ENCODE measurements at regions not wholly inside any gene's neighbourhood (a gene's known extent, or its start where the extent isn't known, plus 50 kb on each side); places are given as distances from the start of the nearest gene placed in this dataset.

DNA sequence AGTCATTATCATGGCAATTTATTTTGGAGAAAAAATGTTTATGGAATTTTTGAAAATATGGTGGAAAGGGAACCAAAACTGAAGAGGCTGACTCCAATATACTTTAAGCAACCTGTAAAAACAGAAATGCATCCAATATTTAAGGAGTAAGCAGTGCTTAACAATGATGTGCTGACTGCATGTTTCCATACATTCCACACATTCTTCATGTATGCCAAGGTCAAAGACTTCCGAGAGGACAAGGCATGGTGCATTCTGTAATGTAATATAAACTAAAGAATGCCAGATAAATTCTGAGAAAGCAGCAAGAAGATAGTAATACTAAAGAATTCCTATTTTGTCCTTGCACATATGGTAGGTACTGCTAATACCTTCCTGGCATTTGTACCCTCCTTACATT, 2015.9 kb upstream of the CDH9 start:
- no peak overlapping the region for H3K4me2 ChIP-seq (ENCODE audit: low read length)
- no peaks in the 10 kb centered on the region for H4K20me1 ChIP-seq (ENCODE audit: control insufficient read depth, insufficient read depth, low read depth, low read length)
- H3K27me3 ChIP-seq (ENCODE audit: control insufficient read depth, low read length), result no peaks in the 10 kb centered on the region
- no peaks in the 10 kb centered on the region for H3K36me3 ChIP-seq (ENCODE audit: control insufficient read depth, low read length)
- H3F3A ChIP-seq (ENCODE audit: control insufficient read depth, insufficient read depth), result no peaks in the 10 kb centered on the region
- H3K9me2 ChIP-seq (replicated peaks; ENCODE audit: control insufficient read depth, low read length), result no peaks in the 10 kb centered on the region
- TF ChIP-seq EZH2phosphoT487 (IDR thresholded peaks at IDR 0.05; ENCODE audit: borderline replicate concordance, low read length), result no peak
- TF ChIP-seq, protein P1, sequence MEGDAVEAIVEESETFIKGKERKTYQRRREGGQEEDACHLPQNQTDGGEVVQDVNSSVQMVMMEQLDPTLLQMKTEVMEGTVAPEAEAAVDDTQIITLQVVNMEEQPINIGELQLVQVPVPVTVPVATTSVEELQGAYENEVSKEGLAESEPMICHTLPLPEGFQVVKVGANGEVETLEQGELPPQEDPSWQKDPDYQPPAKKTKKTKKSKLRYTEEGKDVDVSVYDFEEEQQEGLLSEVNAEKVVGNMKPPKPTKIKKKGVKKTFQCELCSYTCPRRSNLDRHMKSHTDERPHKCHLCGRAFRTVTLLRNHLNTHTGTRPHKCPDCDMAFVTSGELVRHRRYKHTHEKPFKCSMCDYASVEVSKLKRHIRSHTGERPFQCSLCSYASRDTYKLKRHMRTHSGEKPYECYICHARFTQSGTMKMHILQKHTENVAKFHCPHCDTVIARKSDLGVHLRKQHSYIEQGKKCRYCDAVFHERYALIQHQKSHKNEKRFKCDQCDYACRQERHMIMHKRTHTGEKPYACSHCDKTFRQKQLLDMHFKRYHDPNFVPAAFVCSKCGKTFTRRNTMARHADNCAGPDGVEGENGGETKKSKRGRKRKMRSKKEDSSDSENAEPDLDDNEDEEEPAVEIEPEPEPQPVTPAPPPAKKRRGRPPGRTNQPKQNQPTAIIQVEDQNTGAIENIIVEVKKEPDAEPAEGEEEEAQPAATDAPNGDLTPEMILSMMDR (IDR thresholded peaks at IDR 0.05; ENCODE audit: low read depth, low read length, poor library complexity, severe bottlenecking), result no peak
- no peaks in the 10 kb centered on the region for H3K79me2 ChIP-seq (ENCODE audit: control insufficient read depth, low read length)
- H3K4me3 ChIP-seq (ENCODE audit: low read length), result no peak overlapping the region
- no peak overlapping the region for H3K27ac ChIP-seq (ENCODE audit: low read depth, low read length)
- H3K9me3 ChIP-seq (ENCODE audit: control insufficient read depth, insufficient read depth, low read length), result no peaks in the 10 kb centered on the region
- H3K4me1 ChIP-seq (ENCODE audit: control insufficient read depth, low read length), result no peaks in the 10 kb centered on the region

DNA sequence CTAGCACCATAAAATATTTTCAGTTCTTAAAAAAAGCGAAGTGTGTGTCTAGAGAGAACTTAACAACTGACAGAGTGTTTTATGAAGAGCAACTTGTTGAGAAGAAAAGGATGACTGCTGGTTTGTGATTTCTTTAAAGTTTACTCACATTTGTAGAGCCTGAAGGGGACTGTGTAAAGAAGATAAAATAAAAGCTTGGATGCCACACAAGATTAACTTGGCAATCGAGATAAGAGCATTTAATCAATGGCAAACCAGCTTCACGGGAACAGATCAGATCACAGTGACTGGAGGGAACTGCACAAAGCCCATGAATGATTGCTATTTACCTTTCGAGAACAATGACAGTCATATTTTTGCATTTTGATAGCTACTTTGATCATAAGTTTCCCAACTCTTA, 2013.1 kb upstream of the CDH9 start:
- Histone ChIP-seq H3K27me3 (ENCODE audit: control insufficient read depth, low read length) (no peaks in the 10 kb centered on the region), H3K4me2 (ENCODE audit: low read length) (no peak overlapping the region), H3K27ac (ENCODE audit: low read depth, low read length) (no peak overlapping the region), H3F3A (ENCODE audit: control insufficient read depth, insufficient read depth) (no peaks in the 10 kb centered on the region), H3K9me2 (replicated peaks; ENCODE audit: control insufficient read depth, low read length) (no peaks in the 10 kb centered on the region), H3K36me3 (ENCODE audit: control insufficient read depth, low read length) (no peaks in the 10 kb centered on the region), H3K9me3 (ENCODE audit: control insufficient read depth, insufficient read depth, low read length) (no peaks in the 10 kb centered on the region), H3K4me1 (ENCODE audit: control insufficient read depth, low read length) (no peaks in the 10 kb centered on the region), H3K79me2 (ENCODE audit: control insufficient read depth, low read length) (no peaks in the 10 kb centered on the region), H3K4me3 (ENCODE audit: low read length) (no peak overlapping the region), H4K20me1 (ENCODE audit: control insufficient read depth, insufficient read depth, low read depth, low read length) (no peaks in the 10 kb centered on the region)
- TF ChIP-seq, protein P1 (IDR thresholded peaks at IDR 0.05; ENCODE audit: low read depth, low read length, poor library complexity, severe bottlenecking), result no peak
- TF ChIP-seq EZH2phosphoT487 (IDR thresholded peaks at IDR 0.05; ENCODE audit: borderline replicate concordance, low read length), result no peak

DNA sequence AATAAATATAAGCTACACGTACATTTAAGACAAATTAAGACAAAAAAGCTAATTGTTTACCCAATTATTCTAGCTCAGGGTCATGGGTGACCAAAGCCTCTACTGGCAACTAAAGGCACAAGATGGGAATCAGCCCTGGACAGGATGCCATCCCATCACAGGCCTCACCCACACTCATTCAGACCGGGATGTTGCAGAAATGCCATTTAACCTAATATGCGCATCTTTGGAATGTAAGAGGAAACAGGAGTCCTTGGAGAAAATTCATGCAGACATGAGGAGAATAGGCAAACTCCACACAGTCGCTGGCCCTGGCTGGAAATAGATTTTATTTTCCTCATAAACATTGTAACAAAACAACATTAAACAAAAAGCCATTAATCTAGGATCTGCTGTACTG, 2003.8 kb upstream of the CDH9 start:
- TF ChIP-seq, protein P1 (IDR thresholded peaks at IDR 0.05; ENCODE audit: low read depth, low read length, poor library complexity, severe bottlenecking), result no peak
- TF ChIP-seq EZH2phosphoT487 (IDR thresholded peaks at IDR 0.05; ENCODE audit: borderline replicate concordance, low read length), result no peak
- no peaks in the 10 kb centered on the region for H3K9me2 ChIP-seq (replicated peaks; ENCODE audit: control insufficient read depth, low read length)
- H3K27ac ChIP-seq (ENCODE audit: low read depth, low read length), result no peak overlapping the region
- no peaks in the 10 kb centered on the region for H3K79me2 ChIP-seq (ENCODE audit: control insufficient read depth, low read length)
- no peaks in the 10 kb centered on the region for H4K20me1 ChIP-seq (ENCODE audit: control insufficient read depth, insufficient read depth, low read depth, low read length)
- H3K27me3 ChIP-seq (ENCODE audit: control insufficient read depth, low read length), result no peaks in the 10 kb centered on the region
- no peaks in the 10 kb centered on the region for H3K4me1 ChIP-seq (ENCODE audit: control insufficient read depth, low read length)
- no peaks in the 10 kb centered on the region for H3F3A ChIP-seq (ENCODE audit: control insufficient read depth, insufficient read depth)
- H3K36me3 ChIP-seq (ENCODE audit: control insufficient read depth, low read length), result no peaks in the 10 kb centered on the region
- H3K4me3 ChIP-seq (ENCODE audit: low read length), result no peak overlapping the region
- H3K9me3 ChIP-seq (ENCODE audit: control insufficient read depth, insufficient read depth, low read length), result no peaks in the 10 kb centered on the region
- H3K4me2 ChIP-seq (ENCODE audit: low read length), result no peak overlapping the region

DNA sequence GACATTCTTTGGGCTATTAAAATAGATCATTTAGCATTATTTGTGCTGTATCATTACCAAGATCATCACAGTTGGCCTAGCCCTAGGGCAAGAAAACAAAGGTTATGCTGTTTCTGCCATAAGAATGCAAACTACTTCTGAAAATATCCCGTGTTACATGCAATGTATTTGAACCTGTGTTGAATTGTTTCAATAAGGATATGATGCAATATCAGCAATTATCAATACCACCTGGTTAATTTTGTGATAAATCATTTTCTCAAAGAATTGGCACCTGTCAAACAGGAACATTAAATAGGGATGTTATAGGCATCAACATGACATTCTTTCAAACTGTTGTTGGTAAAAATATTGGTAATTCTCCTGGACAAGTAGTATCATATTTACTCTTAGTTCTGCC, 2002.0 kb upstream of the CDH9 start:
- TF ChIP-seq EZH2phosphoT487 (IDR thresholded peaks at IDR 0.05; ENCODE audit: borderline replicate concordance, low read length), result no peak
- no peaks in the 10 kb centered on the region for H3K9me2 ChIP-seq (replicated peaks; ENCODE audit: control insufficient read depth, low read length)
- no peaks in the 10 kb centered on the region for H3K79me2 ChIP-seq (ENCODE audit: control insufficient read depth, low read length)
- no peak overlapping the region for H3K4me3 ChIP-seq (ENCODE audit: low read length)
- no peak overlapping the region for H3K27ac ChIP-seq (ENCODE audit: low read depth, low read length)
- no peaks in the 10 kb centered on the region for H3K4me1 ChIP-seq (ENCODE audit: control insufficient read depth, low read length)
- H3K9me3 ChIP-seq (ENCODE audit: control insufficient read depth, insufficient read depth, low read length), result no peaks in the 10 kb centered on the region
- H3K36me3 ChIP-seq (ENCODE audit: control insufficient read depth, low read length), result no peaks in the 10 kb centered on the region
- H3F3A ChIP-seq (ENCODE audit: control insufficient read depth, insufficient read depth), result no peaks in the 10 kb centered on the region
- H4K20me1 ChIP-seq (ENCODE audit: control insufficient read depth, insufficient read depth, low read depth, low read length), result no peaks in the 10 kb centered on the region
- H3K27me3 ChIP-seq (ENCODE audit: control insufficient read depth, low read length), result no peaks in the 10 kb centered on the region
- no peak overlapping the region for H3K4me2 ChIP-seq (ENCODE audit: low read length)
